ENCODE measurements at regions not wholly inside any gene's neighbourhood (a gene's known extent, or its start where the extent isn't known, plus 50 kb on each side); places are given as distances from the start of the nearest gene placed in this dataset.

DNA sequence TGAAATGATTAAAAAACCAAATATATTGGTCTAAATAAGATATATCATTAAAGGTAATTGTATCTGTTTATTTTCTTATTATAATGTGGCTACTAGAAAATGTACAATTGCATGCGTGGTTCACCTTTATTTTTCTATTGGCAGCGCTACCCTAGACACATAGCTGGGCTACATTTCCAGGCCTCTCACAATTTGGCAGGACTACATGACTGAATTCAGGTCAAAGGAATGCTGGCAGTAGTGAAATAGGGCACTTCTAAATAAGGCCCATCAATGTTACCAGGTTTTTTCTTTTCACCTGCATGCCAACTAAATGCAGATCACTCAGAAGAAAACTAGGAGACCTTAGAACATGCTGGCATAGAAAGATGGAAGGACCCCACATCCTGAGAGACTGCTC lies 1072.9 kb upstream of the SLIT2 start:
- TF ChIP-seq SIN3A (IDR thresholded peaks at IDR 0.05; ENCODE audit: borderline replicate concordance, insufficient read depth, low read length) (no peak), TAF1 (IDR thresholded peaks at IDR 0.05; ENCODE audit: borderline replicate concordance, insufficient read depth, low read length) (no peak), FOXP2 (optimal IDR thresholded peaks at IDR 0.05; ENCODE audit: borderline replicate concordance, extremely low read depth, extremely low read length, insufficient read depth) (no peak), POLR2AphosphoS5 (IDR thresholded peaks at IDR 0.05; ENCODE audit: low read depth, low read length) (no peak)
- TF ChIP-seq, protein P1, sequence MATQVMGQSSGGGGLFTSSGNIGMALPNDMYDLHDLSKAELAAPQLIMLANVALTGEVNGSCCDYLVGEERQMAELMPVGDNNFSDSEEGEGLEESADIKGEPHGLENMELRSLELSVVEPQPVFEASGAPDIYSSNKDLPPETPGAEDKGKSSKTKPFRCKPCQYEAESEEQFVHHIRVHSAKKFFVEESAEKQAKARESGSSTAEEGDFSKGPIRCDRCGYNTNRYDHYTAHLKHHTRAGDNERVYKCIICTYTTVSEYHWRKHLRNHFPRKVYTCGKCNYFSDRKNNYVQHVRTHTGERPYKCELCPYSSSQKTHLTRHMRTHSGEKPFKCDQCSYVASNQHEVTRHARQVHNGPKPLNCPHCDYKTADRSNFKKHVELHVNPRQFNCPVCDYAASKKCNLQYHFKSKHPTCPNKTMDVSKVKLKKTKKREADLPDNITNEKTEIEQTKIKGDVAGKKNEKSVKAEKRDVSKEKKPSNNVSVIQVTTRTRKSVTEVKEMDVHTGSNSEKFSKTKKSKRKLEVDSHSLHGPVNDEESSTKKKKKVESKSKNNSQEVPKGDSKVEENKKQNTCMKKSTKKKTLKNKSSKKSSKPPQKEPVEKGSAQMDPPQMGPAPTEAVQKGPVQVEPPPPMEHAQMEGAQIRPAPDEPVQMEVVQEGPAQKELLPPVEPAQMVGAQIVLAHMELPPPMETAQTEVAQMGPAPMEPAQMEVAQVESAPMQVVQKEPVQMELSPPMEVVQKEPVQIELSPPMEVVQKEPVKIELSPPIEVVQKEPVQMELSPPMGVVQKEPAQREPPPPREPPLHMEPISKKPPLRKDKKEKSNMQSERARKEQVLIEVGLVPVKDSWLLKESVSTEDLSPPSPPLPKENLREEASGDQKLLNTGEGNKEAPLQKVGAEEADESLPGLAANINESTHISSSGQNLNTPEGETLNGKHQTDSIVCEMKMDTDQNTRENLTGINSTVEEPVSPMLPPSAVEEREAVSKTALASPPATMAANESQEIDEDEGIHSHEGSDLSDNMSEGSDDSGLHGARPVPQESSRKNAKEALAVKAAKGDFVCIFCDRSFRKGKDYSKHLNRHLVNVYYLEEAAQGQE (IDR thresholded peaks at IDR 0.05; ENCODE audit: insufficient read depth in 1 of 2, low read depth in 2 of 2, low read length in 2 of 2), result no peak

DNA sequence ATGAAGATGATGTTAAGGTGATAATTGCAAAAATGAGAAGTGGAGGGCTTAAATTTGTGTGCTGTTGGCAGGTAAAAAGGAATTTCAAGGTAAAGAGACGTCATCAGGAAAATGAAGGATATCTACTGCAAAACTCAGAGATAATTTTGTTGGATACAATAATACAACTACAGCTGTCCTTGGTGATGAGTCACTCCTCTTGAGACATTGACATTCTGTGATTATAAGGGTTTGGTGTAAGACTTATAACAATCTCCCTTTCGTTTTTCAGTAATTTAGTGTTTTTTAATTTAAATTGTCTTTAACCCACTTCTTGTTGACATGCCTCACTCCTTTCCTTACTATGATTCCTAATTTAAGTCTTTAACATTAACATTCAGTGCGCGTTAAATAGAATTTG lies 1074.1 kb upstream of the SLIT2 start:
- TF ChIP-seq SIN3A (IDR thresholded peaks at IDR 0.05; ENCODE audit: borderline replicate concordance, insufficient read depth, low read length) (no peak), FOXP2 (optimal IDR thresholded peaks at IDR 0.05; ENCODE audit: borderline replicate concordance, extremely low read depth, extremely low read length, insufficient read depth) (no peak), TAF1 (IDR thresholded peaks at IDR 0.05; ENCODE audit: borderline replicate concordance, insufficient read depth, low read length) (no peak), POLR2AphosphoS5 (IDR thresholded peaks at IDR 0.05; ENCODE audit: low read depth, low read length) (no peak)
- TF ChIP-seq, protein P1 (IDR thresholded peaks at IDR 0.05; ENCODE audit: insufficient read depth in 1 of 2, low read depth in 2 of 2, low read length in 2 of 2), result no peak

DNA sequence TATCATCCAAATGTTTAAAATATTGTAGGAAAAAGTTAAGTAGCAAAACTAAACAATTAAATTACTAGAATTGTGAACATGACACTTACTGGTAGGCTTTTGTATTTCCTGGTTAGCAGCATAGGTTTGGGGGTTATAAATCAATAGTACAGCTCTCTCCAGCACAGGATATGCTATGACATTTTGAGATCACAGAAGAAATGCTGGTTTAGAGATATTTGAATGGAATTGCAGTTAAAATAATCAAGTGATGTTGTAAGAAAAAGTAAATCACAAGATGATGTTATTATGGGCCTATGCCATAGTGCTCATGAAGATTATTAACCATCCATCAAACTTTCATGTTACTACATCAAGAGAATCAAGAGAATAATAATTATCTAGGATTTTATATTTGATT lies 1079.9 kb upstream of the SLIT2 start:
- no peak for TF ChIP-seq FOXP2 (optimal IDR thresholded peaks at IDR 0.05; ENCODE audit: borderline replicate concordance, extremely low read depth, extremely low read length, insufficient read depth)
- TF ChIP-seq, protein P1 (IDR thresholded peaks at IDR 0.05; ENCODE audit: insufficient read depth in 1 of 2, low read depth in 2 of 2, low read length in 2 of 2), result no peak
- TF ChIP-seq TAF1 (IDR thresholded peaks at IDR 0.05; ENCODE audit: borderline replicate concordance, insufficient read depth, low read length), result no peak

DNA sequence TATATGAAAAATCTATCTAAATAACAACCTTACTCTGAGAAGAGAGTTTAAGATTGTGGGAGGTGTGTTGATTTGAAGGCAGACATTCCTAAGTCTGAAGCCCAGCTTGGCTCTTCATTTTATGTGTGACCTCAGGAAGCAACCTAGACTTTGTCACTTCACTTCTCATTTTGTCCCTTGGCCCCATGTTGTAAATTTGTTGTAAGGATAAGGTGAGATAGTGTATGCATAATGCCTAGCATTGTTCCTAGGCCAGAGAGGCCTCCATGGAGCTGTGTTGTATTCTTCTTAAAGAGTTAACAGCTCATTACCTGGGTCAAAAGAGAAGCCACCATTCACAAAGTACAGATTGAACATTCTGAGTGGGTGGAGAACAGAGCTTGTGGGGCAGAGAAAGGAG lies 1084.4 kb upstream of the SLIT2 start:
- TF ChIP-seq TAF1 (IDR thresholded peaks at IDR 0.05; ENCODE audit: borderline replicate concordance, insufficient read depth, low read length) (no peak), FOXP2 (optimal IDR thresholded peaks at IDR 0.05; ENCODE audit: borderline replicate concordance, extremely low read depth, extremely low read length, insufficient read depth) (no peak), SIN3A (IDR thresholded peaks at IDR 0.05; ENCODE audit: borderline replicate concordance, insufficient read depth, low read length) (no peak), POLR2AphosphoS5 (IDR thresholded peaks at IDR 0.05; ENCODE audit: low read depth, low read length) (no peak)
- TF ChIP-seq, protein P1 (IDR thresholded peaks at IDR 0.05; ENCODE audit: insufficient read depth in 1 of 2, low read depth in 2 of 2, low read length in 2 of 2), result no peak

DNA sequence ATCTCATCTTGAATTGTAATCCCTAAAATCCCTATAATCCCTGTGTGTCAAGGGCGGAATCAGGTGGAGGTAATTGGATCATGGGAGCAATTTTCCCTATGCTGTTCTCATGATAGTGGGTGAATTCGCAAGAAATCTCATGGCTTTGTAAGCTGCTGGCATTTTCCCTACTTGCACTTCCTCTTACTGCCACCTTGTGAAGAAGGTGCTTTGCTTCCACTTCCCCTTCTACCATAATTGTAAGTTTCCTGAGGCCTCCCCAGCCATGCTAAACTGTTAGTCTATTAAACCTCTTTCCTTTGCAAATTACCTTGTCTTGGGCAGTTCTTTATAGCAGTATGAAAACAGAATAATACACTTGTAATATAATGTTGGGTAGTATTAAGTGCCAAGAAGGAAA lies 1087.4 kb upstream of the SLIT2 start:
- TF ChIP-seq, protein P1 (IDR thresholded peaks at IDR 0.05; ENCODE audit: insufficient read depth in 1 of 2, low read depth in 2 of 2, low read length in 2 of 2), result no peak
- TF ChIP-seq FOXP2 (optimal IDR thresholded peaks at IDR 0.05; ENCODE audit: borderline replicate concordance, extremely low read depth, extremely low read length, insufficient read depth) (no peak), POLR2AphosphoS5 (IDR thresholded peaks at IDR 0.05; ENCODE audit: low read depth, low read length) (no peak), SIN3A (IDR thresholded peaks at IDR 0.05; ENCODE audit: borderline replicate concordance, insufficient read depth, low read length) (no peak), TAF1 (IDR thresholded peaks at IDR 0.05; ENCODE audit: borderline replicate concordance, insufficient read depth, low read length) (no peak)

All from PFSK-1 (cell line).